MM.1S (cell line): ENCODE measurements at regions not wholly inside any gene's neighbourhood (a gene's known extent, or its start where the extent isn't known, plus 50 kb on each side); places are given as distances from the start of the nearest gene placed in this dataset.

Experiments used
- EZH2phosphoT487 ChIP-seq: fragments of 300-600 bp; sonication (generic); IDR thresholded peaks from 2 replicates; pipeline ENCODE4 v1.6.1; 2018; ENCODE audit warnings: antibody characterized with exemption, low read length
- TF ChIP-seq, protein P1 (sequence below): fragments of 300-600 bp; sonication (generic); IDR thresholded peaks from 2 replicates; pipeline ENCODE4 v1.5.1; 2016; ENCODE audit warnings: antibody characterized with exemption, low read length, mixed read lengths

DNA sequence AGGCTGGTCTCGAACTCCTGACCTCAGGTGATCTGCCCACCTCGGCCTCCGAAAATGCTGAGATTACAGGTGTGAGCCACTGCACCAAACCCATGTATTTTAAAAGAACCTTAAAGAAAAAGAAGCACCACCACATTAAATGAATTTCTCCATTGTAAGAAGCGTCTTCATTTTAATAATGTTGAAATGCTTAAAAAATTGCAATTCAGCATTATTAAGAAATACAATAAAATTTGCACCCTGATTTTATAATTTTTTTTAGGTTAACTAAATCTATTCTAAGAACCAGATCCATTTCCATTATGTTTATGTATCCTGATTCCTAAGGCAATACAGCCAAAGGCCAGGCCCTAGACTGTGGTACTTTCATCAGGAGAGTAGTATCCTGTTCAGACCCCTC lies 167.2 kb downstream of the BTC start:
- TF ChIP-seq, protein P1, sequence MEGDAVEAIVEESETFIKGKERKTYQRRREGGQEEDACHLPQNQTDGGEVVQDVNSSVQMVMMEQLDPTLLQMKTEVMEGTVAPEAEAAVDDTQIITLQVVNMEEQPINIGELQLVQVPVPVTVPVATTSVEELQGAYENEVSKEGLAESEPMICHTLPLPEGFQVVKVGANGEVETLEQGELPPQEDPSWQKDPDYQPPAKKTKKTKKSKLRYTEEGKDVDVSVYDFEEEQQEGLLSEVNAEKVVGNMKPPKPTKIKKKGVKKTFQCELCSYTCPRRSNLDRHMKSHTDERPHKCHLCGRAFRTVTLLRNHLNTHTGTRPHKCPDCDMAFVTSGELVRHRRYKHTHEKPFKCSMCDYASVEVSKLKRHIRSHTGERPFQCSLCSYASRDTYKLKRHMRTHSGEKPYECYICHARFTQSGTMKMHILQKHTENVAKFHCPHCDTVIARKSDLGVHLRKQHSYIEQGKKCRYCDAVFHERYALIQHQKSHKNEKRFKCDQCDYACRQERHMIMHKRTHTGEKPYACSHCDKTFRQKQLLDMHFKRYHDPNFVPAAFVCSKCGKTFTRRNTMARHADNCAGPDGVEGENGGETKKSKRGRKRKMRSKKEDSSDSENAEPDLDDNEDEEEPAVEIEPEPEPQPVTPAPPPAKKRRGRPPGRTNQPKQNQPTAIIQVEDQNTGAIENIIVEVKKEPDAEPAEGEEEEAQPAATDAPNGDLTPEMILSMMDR, result no peak
- TF ChIP-seq EZH2phosphoT487, result no peak
